Right ventricle myocardium inferior (tissue), 1 donor: ENCODE measurements at regions not wholly inside any gene's neighbourhood (a gene's known extent, or its start where the extent isn't known, plus 50 kb on each side); places are given as distances from the start of the nearest gene placed in this dataset.

Source experiments
- ATAC-seq: fragments of 200-7000 bp; cut with Tn5 transposase; one replicate; pipeline ENCODE4 v1.9.1; 2020; ENCODE audit warnings: mild to moderate bottlenecking, moderate library complexity
- DNase-seq: peaks from one replicate; pipeline ENCODE4 v3.0.0; 2021; ENCODE audit errors: missing footprints
- intact Hi-C: fragments of 100-400 bp; cut with DNase I; formaldehyde crosslinking; loops from one replicate; pipeline ENCODE4 v1.11.0; 2022
- donor health status: DM: no; HTN: yes; CAD: no; lungs with severe emphysema.

DNA sequence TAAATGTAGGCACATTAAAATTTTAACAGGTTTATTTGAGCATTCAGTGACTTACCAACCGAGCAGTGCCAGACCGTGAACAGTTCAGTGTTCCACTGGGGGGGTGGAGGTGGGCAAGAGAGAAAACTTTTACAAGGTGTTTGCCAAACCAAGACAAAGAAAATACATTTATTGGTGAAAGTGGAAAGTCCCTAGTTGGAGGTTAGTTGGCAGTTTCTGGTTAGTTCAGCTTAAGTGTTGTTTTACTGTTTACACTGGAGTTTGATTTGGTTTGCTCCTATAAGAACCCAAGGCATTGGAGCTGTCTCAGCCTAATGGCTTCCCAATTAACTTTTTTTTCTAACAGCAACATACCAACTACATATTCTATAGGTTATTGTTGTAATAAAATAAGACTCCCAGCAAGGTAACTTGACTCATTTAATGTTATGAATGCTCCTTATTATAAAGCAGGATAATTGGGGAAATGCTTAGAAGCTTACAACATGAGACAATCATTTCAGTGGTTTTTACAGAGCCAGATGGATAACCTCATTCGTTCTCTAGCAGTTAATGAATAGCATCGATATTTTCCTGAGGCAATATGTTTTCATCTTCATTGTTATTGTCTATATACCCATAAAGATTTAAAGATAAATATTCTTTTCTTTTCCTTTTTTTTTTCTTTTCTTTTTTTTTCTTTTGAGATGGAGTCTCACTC is 115.8 kb downstream of the ETNK1 start:
- ATAC-seq (no peak), DNase-seq (no peak)
- intact Hi-C loops = no loop called here

DNA sequence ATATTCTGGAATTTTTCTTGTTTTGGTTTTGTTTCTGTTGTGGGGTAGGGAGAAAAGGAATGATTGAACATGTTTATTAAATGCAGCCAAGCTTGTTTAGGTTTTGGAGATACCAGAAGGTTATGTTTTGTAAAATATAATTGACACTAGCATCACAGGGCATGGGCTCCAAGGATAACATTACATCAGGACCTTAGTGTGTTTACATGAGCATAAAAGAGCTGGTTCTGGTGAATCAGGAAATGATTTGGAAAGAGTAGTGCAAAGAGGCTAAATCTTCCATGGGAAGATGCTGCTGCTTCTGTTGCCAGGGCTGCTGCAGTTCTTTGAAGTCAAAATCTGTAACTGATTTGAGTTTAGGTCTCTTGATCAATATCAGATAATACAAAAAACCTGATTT is 118.7 kb downstream of the ETNK1 start:
- intact Hi-C loops = no loop called here
- DNase-seq (no peak), ATAC-seq (no peak)

DNA sequence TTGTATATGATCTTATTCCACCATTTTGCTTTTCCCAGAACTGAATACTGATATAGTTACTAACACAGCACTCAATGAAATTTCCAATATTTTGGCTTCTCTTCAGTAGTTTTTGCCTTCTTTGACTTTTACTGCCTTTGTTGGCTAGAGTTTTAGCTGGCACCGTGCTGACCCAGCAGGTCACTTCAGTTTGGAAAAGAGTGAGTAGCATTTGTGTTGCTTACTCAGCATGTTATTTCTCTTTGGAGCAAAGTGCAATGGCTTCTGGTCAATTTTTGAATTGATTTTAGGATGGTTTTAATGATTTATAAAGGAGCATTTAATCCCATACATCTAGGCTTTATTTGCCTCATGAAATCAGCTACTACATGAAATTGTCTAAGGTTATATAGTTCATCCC is 119.2 kb downstream of the ETNK1 start:
- intact Hi-C loops = no loop called here
- DNase-seq = no peak
- ATAC-seq = no peak

DNA sequence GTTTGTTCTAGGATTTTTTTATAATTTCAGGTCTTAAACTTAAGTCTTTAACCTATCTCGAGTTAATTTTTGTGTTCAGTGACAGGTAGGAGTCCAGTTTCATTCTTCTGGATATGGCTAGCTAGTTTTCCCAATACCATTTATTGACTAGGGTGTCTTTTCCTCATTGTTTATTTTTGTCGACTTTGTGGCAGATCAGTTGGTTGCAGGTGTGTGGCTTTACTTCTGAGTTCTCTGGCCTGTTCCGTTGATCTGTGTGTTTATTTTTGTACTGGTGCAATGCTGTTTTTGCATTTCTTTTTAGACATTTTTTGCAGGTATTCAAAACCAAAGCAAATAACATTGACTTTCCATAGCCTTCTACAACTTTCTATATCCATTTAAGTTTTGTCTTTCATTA is 121.7 kb downstream of the ETNK1 start:
- intact Hi-C loops = no loop called here
- no peak for DNase-seq
- ATAC-seq = no peak

DNA sequence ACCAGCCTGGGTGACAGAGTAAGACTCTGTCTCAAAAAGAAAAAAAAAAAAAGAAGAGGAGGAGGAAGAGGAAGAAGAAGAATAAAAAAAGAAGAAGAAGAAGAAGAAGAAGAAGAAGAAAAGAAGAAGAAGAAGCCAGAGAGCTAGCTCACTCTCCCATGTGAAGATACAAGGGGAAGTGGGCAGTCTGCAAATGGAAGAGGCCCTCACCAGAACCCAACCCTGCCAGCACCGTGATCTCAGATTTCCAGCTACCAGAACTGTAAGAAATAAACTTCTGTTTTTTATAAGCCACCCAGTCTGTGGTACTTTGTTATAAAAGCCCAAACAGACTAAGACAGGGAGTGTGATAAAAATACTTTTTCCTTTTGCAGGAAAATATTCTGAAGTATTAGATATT is 130.7 kb downstream of the ETNK1 start:
- intact Hi-C loops = no loop called here
- DNase-seq (no peak), ATAC-seq (no peak)

DNA sequence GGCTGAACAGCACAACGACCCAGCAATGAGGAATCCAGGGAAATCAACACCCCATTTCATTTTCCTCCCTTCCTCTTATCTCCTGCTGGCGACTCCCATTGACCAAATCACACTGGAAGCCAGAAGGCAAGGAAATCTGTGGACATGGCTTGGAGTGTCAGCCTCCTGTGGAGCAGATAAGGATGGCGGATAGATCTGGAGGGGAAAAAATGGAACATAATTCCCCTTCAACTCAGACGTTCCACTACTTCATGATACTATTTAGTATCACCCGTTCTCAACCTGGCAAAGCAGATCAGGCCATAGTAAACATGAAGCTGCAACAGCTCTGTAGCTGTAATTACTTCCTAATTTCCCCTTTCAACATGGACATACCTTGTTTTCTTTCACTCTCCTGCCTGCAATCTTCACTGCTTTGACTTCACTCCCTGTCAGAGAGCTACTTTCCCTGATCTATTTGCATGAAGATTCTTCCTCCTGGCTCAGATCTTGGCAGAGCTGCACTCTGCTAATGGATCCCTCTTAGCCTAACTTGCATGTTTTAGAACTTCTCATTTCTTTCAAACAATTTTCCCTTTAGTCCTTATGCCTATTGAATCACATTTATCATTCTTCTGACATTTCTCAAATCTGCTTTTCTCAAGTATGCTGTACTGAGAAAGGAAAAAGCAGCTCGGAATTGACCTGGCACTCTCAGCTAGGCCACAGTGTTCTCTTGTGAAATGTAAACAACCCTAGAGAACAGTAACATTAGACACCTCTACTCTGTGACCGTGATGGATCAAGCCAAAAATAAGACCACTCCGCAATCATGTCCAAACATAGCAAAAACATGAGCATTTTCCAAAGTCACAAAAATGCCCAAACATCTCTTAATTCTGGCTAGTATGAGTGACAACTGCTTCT is 135.1 kb downstream of the ETNK1 start:
- intact Hi-C loops = no loop called here
- DNase-seq (no peak), ATAC-seq (no peak)

DNA sequence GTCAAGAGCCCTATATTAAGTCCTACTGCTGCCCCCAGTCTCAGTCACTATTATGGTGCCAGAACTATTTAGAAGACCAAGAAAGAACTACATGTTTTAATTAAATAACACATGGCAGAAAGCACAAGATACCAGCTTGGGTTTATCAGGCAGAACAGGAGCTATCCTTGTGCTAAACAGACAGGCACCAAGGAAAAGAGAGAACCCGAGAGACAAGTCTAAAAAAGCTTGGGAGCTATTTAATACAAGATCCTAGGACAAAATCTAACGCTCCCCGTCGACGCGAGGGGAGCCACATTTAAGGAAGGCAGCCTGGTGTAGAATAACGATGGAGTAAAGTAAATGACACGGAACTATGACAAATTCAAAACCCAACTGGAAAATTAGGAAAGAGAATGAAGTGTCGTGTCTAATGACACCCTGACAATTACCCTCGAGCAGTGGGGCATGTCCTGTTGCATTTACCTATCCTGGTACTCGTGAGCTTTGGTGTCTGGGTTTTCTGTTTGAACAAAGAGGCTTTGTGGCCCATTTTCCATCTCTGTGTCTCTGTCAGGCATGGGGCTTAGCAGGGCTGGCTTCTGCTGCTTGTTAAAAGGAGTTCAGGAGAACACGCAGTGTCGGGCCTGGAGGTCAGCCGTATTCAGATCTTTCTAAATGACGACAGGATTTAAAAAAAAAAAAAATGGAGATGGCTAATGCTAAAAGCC is 140.6 kb downstream of the ETNK1 start:
- ATAC-seq (no peak), DNase-seq (no peak)
- intact Hi-C loops = no loop called here

DNA sequence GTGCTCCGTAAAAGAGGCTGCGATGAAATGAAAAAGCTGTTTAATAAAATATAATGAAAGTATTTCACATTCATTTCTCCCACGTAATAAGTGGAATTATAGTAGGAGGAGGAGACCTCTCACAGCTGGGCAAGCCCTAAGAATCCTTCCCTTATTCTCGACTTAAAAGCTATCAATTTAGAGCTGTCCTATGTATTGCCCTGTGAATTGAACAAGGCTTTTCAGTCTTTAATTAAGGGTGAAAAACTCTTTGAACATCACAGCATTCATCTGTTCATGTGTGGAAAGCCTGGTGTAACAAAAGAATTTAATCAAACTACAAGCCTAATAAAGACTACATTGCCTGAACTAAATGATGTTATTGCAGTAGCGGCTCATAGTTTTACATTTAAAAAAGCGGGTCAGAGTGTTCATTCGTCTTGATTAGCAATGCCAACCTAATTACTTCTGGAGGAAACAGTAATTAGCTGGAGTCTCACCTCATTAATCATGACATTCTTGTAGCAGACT is 142.0 kb downstream of the ETNK1 start:
- ATAC-seq (no peak), DNase-seq (no peak)
- intact Hi-C loops = no loop called here

DNA sequence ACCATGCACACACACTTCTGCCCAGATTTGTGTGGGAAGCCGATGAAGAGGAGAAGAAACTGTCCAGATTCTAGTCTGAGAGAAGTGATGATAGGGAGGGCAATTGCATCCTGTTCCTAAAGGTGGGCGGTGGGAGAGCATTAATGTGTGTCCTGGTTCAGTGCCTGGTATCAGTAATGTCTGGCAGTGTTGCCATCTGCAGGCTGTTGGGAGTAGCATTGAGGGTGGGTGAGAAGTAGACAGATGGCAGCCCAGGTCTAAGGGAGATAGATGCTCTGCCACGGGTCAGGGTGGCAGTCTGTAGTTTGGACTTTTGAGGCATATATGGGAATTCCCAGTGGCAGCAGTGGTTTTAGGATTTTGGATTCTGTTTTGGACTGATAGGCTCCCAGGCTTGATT is 156.4 kb downstream of the ETNK1 start:
- peak; percentile 30 for DNase-seq
- intact Hi-C loops = no loop called here
- ATAC-seq = no peak

DNA sequence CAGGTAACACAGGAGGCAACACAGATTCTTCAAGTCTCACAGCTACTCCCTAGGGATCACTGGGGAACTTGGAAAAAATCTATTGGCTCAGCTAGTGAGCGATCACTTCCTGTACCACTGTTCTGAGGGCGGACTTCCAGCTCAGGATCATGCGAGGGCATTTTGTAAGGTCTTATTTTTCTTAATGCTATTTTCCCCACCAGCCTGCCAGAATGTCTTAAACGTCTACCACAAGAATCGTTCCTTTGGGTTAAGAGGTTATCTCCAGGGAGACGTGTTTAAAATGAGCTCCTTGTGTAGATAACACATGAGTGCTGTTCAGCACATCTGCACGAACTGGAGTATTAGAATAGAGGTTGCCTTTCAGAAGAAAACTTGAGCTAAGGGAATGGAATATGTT is 162.6 kb downstream of the ETNK1 start:
- DNase-seq = no peak
- no peak for ATAC-seq

DNA sequence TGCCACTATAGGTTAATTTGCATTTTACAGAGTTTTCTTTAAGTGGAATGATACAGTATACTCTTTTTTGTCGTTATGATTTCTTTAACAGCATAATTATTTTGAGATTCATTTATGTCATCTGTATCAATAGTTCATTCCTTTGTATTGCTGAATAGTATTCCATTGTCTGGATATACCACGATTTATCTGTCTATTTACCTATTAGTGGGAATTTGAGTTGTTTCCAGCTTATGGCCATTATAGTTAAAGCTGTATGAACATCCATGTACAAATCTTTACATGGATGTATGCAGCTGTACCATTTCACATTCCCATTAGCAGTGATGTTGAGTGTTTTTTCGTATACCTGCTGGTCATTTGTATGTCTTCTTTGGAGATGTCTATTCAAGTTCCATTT is 163.9 kb downstream of the ETNK1 start:
- intact Hi-C loops = no loop called here
- ATAC-seq (no peak), DNase-seq (no peak)

More for the DNA sequence above, 162.6 kb downstream of the ETNK1 start:
- intact Hi-C loops = no loop called here

DNA sequence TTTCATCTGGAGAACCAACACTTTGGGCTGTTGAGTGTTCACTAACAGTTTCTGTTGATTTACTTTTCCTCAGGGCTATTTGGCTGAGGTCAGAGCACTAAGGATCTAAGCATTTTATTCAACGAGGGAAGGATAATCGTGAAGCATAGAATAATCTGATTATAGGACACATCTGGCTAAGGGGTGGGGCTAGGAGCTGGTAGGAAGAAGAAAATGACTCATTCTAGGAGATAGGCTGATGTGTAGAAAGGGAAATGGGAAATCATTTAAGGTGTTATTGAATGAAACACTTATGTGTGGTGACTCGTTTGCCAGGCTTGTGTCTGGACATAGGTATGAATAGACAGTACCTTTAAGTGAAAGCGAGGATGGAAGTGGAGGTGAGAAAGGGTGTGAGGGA is 167.2 kb downstream of the ETNK1 start:
- DNase-seq (no peak), ATAC-seq (no peak)

DNA sequence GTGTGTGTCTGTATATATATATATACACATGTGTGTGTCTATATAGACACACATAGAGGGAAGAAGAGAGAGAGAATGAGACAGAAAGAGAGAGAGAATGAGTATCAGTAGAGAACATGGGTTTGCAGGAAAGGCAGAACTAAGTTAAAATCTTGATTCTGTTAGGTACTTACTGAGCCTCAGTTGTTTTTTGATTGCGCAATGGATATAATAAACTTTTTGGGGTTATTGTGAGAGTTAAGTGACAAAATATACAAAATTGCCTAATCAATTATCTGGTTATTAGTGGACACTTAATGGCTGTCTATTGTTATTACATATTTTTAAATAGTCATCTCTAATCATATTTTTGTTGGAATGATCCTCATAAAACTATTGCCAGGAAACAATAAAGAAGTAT is 169.0 kb downstream of the ETNK1 start:
- DNase-seq (no peak), ATAC-seq (no peak)
- intact Hi-C loops = no loop called here

More for the DNA sequence above, 167.2 kb downstream of the ETNK1 start:
- intact Hi-C loops = no loop called here

DNA sequence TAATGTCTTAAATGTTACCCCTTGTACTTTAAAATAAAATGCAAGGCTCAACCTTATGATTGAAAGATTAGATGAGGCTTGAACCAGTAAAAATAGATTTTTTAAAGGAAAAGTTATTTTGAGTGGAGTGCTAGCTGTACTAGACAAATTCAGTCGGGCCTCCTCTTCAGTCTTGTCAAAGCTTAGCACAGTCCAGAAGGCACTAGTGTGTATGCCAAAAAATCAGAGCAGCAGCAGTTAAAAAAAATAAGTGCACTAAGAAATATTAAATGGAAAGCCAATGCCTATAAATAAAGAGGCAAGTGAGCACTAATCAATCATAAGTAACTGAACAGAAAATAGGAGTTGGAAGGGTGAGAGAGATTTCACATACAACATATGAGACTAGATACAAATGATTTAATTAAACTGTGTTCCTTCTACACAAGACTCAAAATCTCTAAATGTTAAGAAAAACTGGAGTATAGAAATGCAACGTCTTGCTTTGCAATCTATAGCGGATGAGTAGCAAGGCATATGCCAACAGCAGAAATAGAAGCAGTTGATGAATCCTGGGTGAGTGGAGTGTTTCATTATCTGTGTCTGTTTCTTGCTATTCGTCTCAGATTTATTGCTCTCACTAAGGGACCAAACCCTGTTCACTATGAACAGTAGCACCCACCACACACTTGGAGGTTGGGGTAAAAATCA is 172.1 kb downstream of the ETNK1 start:
- no peak for DNase-seq
- intact Hi-C loops = no loop called here
- ATAC-seq = no peak

DNA sequence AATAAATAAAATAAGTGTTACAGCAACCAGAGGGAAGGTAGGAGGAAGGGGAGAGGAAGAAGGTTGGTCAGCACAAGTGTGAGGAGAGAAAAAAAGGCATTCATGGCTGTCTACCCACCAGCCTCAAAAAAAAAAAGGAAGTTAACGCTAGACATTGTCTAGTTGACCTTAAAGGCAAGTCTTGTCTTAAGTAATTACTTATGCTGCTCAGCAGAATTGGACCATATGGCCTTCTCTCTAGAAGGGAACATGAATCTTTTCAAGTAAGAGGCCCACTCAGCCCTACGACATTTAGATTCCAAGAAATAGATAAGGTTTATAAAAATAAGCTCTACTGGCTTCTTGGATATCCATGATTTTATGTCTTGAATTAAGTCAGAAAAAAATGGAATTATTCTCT is 172.7 kb downstream of the ETNK1 start:
- DNase-seq = no peak
- intact Hi-C loops = no loop called here
- no peak for ATAC-seq

DNA sequence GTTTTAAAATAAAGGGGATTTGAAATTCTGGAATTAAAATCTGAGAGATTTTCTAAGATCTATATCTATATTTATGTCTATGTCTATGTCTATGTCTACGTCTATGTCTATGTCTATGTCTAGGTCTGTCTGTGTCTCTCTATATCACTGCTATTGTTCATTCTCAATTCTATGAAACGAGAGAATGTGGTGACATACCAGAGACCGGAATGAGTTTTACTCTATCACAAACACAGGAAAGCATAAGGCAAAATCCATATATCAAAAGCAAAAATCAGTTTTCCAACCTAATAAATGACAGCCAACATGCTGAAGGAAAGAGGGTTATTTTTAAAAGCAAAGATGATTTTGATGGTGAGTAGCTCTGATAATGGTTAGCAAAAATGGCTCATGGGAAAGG is 173.1 kb downstream of the ETNK1 start:
- DNase-seq = no peak
- no peak for ATAC-seq
- intact Hi-C loops = no loop called here

DNA sequence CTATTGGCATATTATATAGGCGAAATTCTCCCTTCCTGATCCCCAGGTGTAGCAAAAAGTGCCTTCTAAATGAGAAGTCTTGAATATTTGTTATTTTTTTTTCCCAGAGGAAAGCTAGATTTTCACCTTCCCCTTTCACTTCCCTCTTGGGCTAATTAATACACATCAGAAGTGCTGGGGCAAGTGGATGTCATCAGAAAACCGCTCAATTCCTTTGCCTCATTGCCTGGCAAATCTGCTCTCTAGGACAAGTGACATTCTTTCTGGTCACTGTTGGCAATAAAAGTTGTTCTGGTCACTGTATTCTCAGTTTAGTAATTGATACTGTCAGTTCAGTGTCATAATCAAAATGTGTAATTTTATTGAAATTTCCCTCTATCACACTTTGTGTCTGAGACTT is 174.5 kb downstream of the ETNK1 start:
- no peak for DNase-seq
- no peak for ATAC-seq
- intact Hi-C loops = no loop called here

DNA sequence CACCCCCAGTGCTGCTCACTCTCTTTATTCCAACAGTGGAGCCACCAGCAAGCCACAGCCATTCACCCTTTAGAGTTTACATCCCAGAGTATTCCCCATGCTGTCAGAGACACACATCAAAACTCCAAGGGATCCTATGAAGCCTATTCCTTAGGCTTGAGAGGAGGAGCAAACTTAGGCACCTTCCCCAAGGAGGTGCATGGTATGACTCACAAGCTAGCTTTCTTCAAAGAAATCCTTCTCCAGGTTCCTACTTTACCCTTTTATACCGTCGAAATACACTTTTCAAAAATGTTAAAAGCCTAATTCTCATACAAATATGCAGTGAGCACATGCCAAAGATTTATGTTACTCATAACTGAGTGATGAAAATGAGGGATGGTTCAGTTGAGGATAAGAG is 175.4 kb downstream of the ETNK1 start:
- ATAC-seq = no peak
- intact Hi-C loops = no loop called here
- no peak for DNase-seq
